Upper lobe of left lung (tissue), 6 donors: ENCODE measurements at regions not wholly inside any gene's neighbourhood (a gene's known extent, or its start where the extent isn't known, plus 50 kb on each side); places are given as distances from the start of the nearest gene placed in this dataset.

Experiments used
- ATAC-seq, 2 donors: fragments of 200-7000 bp; cut with Tn5 transposase; one replicate each; pipeline ENCODE4 v1.9.1; 2022; ENCODE audit warnings: mild to moderate bottlenecking in 2 of 2, moderate library complexity in 2 of 2; ENCODE audit not compliant: low FRiP score in 2 of 2
- DNase-seq, 2 donors: peaks; one replicate each; pipeline ENCODE4 v3.0.0-alpha.2; 2019 to 2020
- H3K27ac ChIP-seq, 4 donors: fragments of 200-600 bp; sonication (generic); one replicate each; pipeline ENCODE4 v1.5.1; 2016 to 2019
- H3K27me3 ChIP-seq, 4 donors: fragments of 200-600 bp; sonication (generic); one replicate each; pipeline ENCODE4 v1.5.1; 2017 to 2019
- H3K36me3 ChIP-seq, 4 donors: fragments of 200-600 bp; sonication (generic); one replicate each; pipeline ENCODE4 v1.5.1; 2016 to 2019
- H3K4me1 ChIP-seq, 4 donors: fragments of 200-600 bp; sonication (generic); one replicate each; pipeline ENCODE4 v1.5.1; 2018 to 2019
- H3K4me3 ChIP-seq, 4 donors: fragments of 200-600 bp; sonication (generic); one replicate each; pipeline ENCODE4 v1.5.1; 2017 to 2019; ENCODE audit warnings: mild to moderate bottlenecking in 2 of 4, moderate library complexity in 1 of 4
- H3K9me3 ChIP-seq, 4 donors: fragments of 200-600 bp; sonication (generic); one replicate each; pipeline ENCODE4 v1.5.1; 2018 to 2019
- CTCF ChIP-seq, 6 experiments: fragments of 450-650 bp in 4 of 6; fragments of 200-600 bp in 2 of 6; sonication (generic) in 2 of 6; IDR thresholded peaks; one replicate each; pipeline ENCODE4 v1.5.1; 2016 to 2019; ENCODE audit warnings: antibody characterized with exemption in 6 of 6
- EP300 ChIP-seq, 4 donors: sonication (generic); formaldehyde crosslinking; IDR thresholded peaks; one replicate each; pipeline ENCODE4 v1.5.1; 2017; ENCODE audit warnings: antibody characterized with exemption in 4 of 4, control low read depth in 2 of 4
- POLR2A ChIP-seq, 4 donors: fragments of 450-650 bp; IDR thresholded peaks; one replicate each; pipeline ENCODE4 v1.5.1; 2016 to 2017; ENCODE audit warnings: antibody characterized with exemption in 4 of 4, mild to moderate bottlenecking in 2 of 4
- POLR2AphosphoS5 ChIP-seq, 2 donors: sonication (generic); formaldehyde crosslinking; IDR thresholded peaks; one replicate each; pipeline ENCODE4 v1.5.1; 2017; ENCODE audit warnings: antibody characterized with exemption in 2 of 2
- WGBS, 2 donors: methylation state at CpG; one replicate each; pipeline ENCODE4 v1.1.5; 2017 to 2018; 5-methylcytosine and 5-hydroxymethylcytosine counted together
- donor health status: DM: no; HTN: no; CAD: no; lungs with moderate emphysema.
- donor health status: DM: no; HTN: yes; CAD: no; lungs with severe emphysema.

GRCh38 chr9:135385793-135386192, 93.8 kb upstream of the PPP1R26 start:
- no peaks in the 10 kb centered on the region for H3K9me3 ChIP-seq
- H3K27ac ChIP-seq = no peak overlapping the region
- H3K4me3 ChIP-seq = no peak overlapping the region
- ATAC-seq = no peak
- no peaks in the 10 kb centered on the region for H3K27me3 ChIP-seq
- no peaks in the 10 kb centered on the region for H3K36me3 ChIP-seq
- WGBS, 2 donors = 64 to 77% methylated on average over 7 of the region's 7 CpGs
- H3K4me1 ChIP-seq = no peaks in the 10 kb centered on the region
- DNase-seq = peak in 1 of 2 donors; percentile 10
- no peak for TF ChIP-seq POLR2AphosphoS5 (IDR thresholded peaks at IDR 0.05)
- TF ChIP-seq POLR2A (IDR thresholded peaks at IDR 0.05) = no peak
- no peak for TF ChIP-seq CTCF (IDR thresholded peaks at IDR 0.05)
- no peak for TF ChIP-seq EP300 (IDR thresholded peaks at IDR 0.05)

GRCh38 chr9:135387976-135388375, 91.6 kb upstream of the PPP1R26 start:
- DNase-seq = no peak
- TF ChIP-seq CTCF (IDR thresholded peaks at IDR 0.05) = no peak
- no peak for ATAC-seq
- no peaks in the 10 kb centered on the region for H3K36me3 ChIP-seq
- 83 to 86% methylated on average over 8 of the region's 8 CpGs for WGBS, 2 donors
- no peak overlapping the region for H3K27ac ChIP-seq
- no peak overlapping the region for H3K4me3 ChIP-seq
- no peaks in the 10 kb centered on the region for H3K9me3 ChIP-seq
- H3K4me1 ChIP-seq = no peaks in the 10 kb centered on the region
- H3K27me3 ChIP-seq = no peaks in the 10 kb centered on the region

GRCh38 chr9:135388530-135388929, 91.1 kb upstream of the PPP1R26 start:
- Histone ChIP-seq H3K4me1 (no peaks in the 10 kb centered on the region), H3K36me3 (no peaks in the 10 kb centered on the region), H3K4me3 (no peak overlapping the region), H3K9me3 (no peaks in the 10 kb centered on the region), H3K27me3 (no peaks in the 10 kb centered on the region), H3K27ac (no peak overlapping the region)
- DNase-seq = no peak
- TF ChIP-seq POLR2AphosphoS5 (IDR thresholded peaks at IDR 0.05) = no peak
- no peak for TF ChIP-seq EP300 (IDR thresholded peaks at IDR 0.05)
- TF ChIP-seq CTCF (IDR thresholded peaks at IDR 0.05) = no peak
- no peak for TF ChIP-seq POLR2A (IDR thresholded peaks at IDR 0.05)
- no peak for ATAC-seq
- 85 to 93% methylated on average over 8 of the region's 8 CpGs for WGBS, 2 donors

- Histone ChIP-seq H3K27ac (no peak overlapping the region), H3K36me3 (no peaks in the 10 kb centered on the region), H3K27me3 (no peaks in the 10 kb centered on the region), H3K4me3 (no peak overlapping the region), H3K4me1 (no peaks in the 10 kb centered on the region), H3K9me3 (peaks cover 0 to 8% (median 0%) of the 10 kb centered on the region in 4 donors)
- 80 to 84% methylated on average over 12 of the region's 12 CpGs for WGBS, 2 donors
- ATAC-seq = no peak
- TF ChIP-seq CTCF (IDR thresholded peaks at IDR 0.05) (no peak), EP300 (IDR thresholded peaks at IDR 0.05) (no peak), POLR2AphosphoS5 (IDR thresholded peaks at IDR 0.05) (no peak)
- no peak for DNase-seq
Observed at GRCh38 chr9:135391759-135392158, 87.8 kb upstream of the PPP1R26 start.

GRCh38 chr9:135392511-135392910, 87.1 kb upstream of the PPP1R26 start:
- Histone ChIP-seq H3K4me3 (no peak overlapping the region), H3K4me1 (no peaks in the 10 kb centered on the region), H3K27me3 (no peaks in the 10 kb centered on the region), H3K36me3 (no peaks in the 10 kb centered on the region), H3K9me3 (peaks cover 0 to 12% (median 0%) of the 10 kb centered on the region in 4 donors), H3K27ac (no peak overlapping the region)
- no peak for DNase-seq
- TF ChIP-seq POLR2A (IDR thresholded peaks at IDR 0.05) (no peak), POLR2AphosphoS5 (IDR thresholded peaks at IDR 0.05) (no peak), EP300 (IDR thresholded peaks at IDR 0.05) (no peak), CTCF (IDR thresholded peaks at IDR 0.05) (no peak)
- no peak for ATAC-seq
- WGBS, 2 donors = 68 to 76% methylated on average over 4 to 9 of the region's 9 CpGs
